G401 (cell line): ENCODE measurements at regions not wholly inside any gene's neighbourhood (a gene's known extent, or its start where the extent isn't known, plus 50 kb on each side); places are given as distances from the start of the nearest gene placed in this dataset.

Experiments used
- DNase-seq: peaks from one replicate; pipeline ENCODE4 v3.0.0-alpha.2; 2015; ENCODE audit warnings: low spot score
- in situ Hi-C: cut with HindIII; loops from 2 replicates; pipeline ENCODE4 v1.10.0; 2016; ENCODE audit warnings: low sequenced_read_pairs, mixed read lengths

DNA sequence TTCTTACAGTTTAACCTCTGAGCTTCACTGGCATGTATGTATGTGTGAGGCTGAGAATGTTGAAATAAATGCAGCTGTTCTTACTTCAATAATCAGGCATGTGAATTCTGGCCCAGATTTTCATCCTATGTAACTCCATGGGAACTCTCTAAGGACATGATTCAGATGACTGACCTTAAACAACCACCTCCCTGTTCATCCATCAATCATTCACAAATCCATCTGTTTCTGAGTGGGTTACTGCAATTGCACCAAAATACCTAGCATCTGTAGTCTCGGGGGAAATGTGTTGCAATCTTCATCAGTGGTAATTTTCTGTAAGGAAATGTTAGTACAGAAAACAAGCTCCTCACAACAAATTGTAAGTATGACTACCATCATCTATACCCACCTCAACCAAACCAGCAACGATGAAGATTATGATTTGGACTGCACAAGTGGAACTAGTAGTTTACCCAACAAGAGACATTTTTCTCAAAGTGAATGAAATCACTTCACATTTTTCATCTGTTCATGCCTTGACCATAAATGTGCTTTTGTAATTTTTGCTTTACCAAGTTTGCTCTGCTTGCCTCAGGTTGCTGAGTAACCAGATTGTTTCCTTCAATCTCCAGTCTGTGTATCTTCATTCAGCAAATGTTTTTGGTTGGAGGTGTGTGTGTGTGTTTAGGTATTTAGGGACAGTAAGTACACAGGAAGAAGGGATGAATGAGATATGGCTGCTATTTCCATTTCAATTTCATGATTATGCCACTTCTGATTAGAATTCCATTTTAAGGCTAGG lies 65.7 kb upstream of the FZD8 start:
- in situ Hi-C loops = no loop called here
- no peak for DNase-seq

GRCh38 chr10:35706959-35707358 lies 64.9 kb upstream of the FZD8 start:
- in situ Hi-C loops = no loop called here
- no peak for DNase-seq

DNA sequence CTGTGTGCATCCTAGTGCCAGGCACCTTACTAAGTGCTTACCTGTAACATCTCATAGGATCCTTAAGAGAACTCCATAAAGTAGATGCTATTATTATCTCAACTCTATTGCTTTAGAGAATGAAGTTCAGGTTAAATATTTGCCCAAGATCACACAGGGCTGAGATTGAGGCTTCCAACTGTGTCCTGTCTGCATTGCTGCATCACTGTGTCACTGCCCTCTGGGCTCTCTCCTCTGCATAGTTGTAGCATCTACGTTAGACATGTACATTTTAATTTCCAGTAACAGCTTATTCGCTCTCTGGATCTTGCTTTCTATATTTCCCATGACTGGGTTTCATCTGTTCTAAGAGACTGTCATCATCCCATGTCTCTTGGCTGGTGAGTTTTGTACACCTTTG lies 63.6 kb upstream of the FZD8 start:
- in situ Hi-C loops = no loop called here
- DNase-seq = no peak

GRCh38 chr10:35705051-35705450 lies 63.0 kb upstream of the FZD8 start:
- in situ Hi-C loops = no loop called here
- DNase-seq = no peak

DNA sequence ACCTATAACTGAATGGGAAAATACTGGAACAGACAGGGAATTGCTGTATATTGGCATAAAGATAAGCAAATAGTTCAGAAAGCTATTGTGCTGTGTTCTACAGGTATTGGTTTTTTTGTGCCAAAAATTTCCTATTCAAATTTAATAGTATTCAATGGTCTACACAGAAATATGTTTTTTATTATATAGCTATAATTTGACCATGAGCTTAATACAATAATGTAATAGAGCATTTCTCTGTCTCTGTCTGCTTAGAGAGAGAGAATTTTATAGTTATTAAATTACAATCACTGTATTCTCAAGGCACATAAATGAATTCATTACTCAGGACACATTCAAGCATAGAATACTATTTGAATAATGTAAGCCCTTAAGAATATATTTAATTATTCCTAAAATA lies 62.3 kb upstream of the FZD8 start:
- in situ Hi-C loops = no loop called here
- DNase-seq = no peak

DNA sequence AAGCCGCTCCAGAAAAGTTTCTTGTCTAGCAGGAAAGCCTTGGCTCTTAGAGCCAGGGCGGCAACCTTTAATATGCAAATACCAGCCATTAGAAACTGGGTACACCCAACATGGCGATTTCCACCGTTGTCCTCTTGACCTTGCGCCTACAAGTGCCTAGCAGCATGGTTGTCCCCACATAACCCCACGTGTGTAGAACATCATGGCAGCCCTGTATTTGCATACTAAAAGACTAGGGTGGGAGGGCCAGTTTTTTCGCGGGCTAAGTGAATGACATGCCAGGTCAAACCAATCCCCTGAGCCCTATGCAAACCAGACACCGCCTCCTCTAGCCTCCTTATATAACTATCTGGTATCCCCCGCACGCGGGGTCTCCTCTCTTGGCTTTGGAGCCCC lies 58.4 kb upstream of the FZD8 start:
- in situ Hi-C loops = no loop called here
- DNase-seq = no peak

DNA sequence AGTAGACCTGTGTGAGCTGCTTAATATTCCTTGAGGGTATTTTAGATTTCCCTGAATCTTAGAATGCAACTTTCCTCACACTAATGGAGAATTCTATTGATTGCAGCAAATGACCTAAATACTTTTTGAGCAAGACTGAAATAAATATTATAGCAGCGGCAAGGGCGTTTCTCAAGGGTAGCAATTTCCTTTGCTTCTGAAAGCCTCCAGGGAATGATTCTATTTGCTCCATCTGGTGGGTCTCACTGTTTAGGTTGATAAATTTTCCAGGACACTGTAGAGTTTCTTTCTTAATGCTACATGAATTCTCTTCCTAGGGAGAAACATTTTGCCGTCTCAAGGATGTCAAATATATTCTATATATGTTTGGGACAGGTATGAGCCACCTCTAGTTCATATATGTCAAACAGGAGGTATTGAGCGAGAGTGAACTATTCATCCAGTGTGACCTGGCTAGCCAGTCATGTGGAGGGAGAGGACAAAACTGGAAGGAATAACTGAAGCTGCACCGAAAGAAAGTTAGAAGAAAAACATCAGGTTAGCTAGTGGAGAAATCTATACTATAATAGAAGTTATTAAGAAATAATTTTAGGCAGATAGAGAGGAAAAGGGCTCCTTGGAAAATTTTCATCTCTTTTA lies 57.9 kb upstream of the FZD8 start:
- DNase-seq = no peak
- in situ Hi-C loops = no loop called here

DNA sequence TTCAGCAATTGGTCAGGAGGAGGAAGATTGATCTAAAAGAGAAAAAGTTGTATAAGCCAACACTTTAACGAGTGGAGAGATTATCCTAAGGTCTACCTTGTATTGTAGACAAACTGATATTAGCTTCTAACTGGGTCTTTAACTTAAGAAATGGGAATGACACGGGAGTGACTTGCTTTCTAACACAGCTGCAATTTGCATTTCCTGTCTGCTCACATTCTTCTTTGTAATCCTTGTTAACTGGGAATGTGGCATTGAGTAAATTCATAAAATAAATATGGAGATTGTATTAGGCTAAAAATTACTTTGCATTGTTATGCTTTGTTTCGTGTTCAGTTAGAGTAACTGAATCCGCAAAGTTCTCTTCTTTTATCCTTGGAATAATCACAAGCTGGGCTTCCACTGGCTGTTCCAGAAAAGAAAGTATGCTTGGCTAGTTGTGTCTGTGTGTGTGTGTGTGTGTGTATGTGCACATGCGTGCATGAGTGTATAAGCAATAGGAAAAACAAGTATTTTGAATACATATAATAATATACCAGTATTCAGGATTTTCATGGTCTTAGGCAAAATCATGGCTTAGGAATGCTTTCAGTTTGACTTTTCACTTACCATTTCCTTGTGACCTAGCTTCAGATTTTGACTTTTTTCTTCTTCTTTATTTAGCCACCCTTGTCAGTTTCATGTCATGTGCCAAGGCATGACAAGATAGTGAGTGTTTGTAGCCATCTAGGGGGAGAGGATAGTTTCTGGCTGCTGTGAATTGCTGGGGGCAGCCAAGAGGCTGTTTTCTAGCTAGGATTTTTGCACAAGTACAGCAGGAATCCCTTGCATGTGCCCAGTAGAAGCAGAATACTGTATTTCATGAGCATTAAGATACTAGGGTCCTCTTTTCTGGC lies 54.5 kb upstream of the FZD8 start:
- in situ Hi-C loops = no loop called here
- DNase-seq = no peak

GRCh38 chr10:35693800-35694199 lies 51.7 kb upstream of the FZD8 start:
- in situ Hi-C loops = no loop called here
- no peak for DNase-seq
